GM21367 (cell line): ENCODE measurements at regions not wholly inside any gene's neighbourhood (a gene's known extent, or its start where the extent isn't known, plus 50 kb on each side); places are given as distances from the start of the nearest gene placed in this dataset.
A peak's percentile ranks its signal among the peaks of the same experiment; 100 is the strongest.

Experiments
- ATAC-seq: cut with Tn5 transposase; IDR thresholded peaks from one replicate; pipeline ENCODE4 v1.9.1; 2021; ENCODE audit not compliant: unreplicated experiment

- ATAC-seq, result peak; percentile 32
These were observed 65.4 kb upstream of the STEAP1B start for GRCh38 chr7:22565315-22565811.

- no peak for ATAC-seq
These were observed 64.6 kb upstream of the STEAP1B start for GRCh38 chr7:22564511-22565045.

- ATAC-seq, result no peak
These were observed 63.7 kb upstream of the STEAP1B start for GRCh38 chr7:22563621-22564241.

GRCh38 chr7:22563032-22563501 is 63.1 kb upstream of the STEAP1B start:
- ATAC-seq, result no peak

- no peak for ATAC-seq
These were observed 62.1 kb upstream of the STEAP1B start for GRCh38 chr7:22561895-22562593.

GRCh38 chr7:22561321-22561811 is 61.4 kb upstream of the STEAP1B start:
- no peak for ATAC-seq

GRCh38 chr7:22559829-22560489 is 60.0 kb upstream of the STEAP1B start:
- ATAC-seq, result no peak

- ATAC-seq, result no peak
These were observed 57.2 kb upstream of the STEAP1B start for GRCh38 chr7:22557167-22557566.

- ATAC-seq, result no peak
These were observed 55.5 kb upstream of the STEAP1B start for GRCh38 chr7:22555476-22555875.

- ATAC-seq, result no peak
These were observed 54.2 kb upstream of the STEAP1B start for GRCh38 chr7:22554184-22554583.

- peak; percentile 64 for ATAC-seq
These were observed 52.0 kb upstream of the STEAP1B start for GRCh38 chr7:22551768-22552513.

- no peak for ATAC-seq
These were observed 50.6 kb upstream of the STEAP1B start for GRCh38 chr7:22550514-22551030.

GRCh38 chr7:22549667-22550513 is 49.9 kb upstream of the STEAP1B start:
- no peak for ATAC-seq
